Spleen (tissue), 11 donors: ENCODE measurements at regions not wholly inside any gene's neighbourhood (a gene's known extent, or its start where the extent isn't known, plus 50 kb on each side); places are given as distances from the start of the nearest gene placed in this dataset.
"Not testable (repeated sequence)": the region's sequence is repeated elsewhere in the genome, so short reads cannot be mapped to it uniquely, and the experiment has no call there.

ENCODE experiments used
- DNase-seq: peaks from one replicate; pipeline ENCODE4 v3.0.0-alpha.2; 2020
- H3K27ac ChIP-seq, 8 donors: fragments of 200-600 bp; sonication (generic) in 7 of 8; 1 replicate in 4 of 8; 2 replicates in 4 of 8; pipeline versions ENCODE4 v1.5.0 to v1.8.0; 2016 to 2021; ENCODE audit warnings: inconsistent platforms in 4 of 8, mild to moderate bottlenecking in 4 of 8, moderate library complexity in 1 of 8
- H3K27me3 ChIP-seq, 7 donors: fragments of 200-600 bp; sonication (generic) in 6 of 7; replicated peaks in 1 of 7; 1 replicate in 4 of 7; 2 replicates in 3 of 7; pipeline versions ENCODE4 v1.5.0 to v1.8.0; 2016 to 2021; ENCODE audit warnings: inconsistent platforms in 3 of 7, mild to moderate bottlenecking in 1 of 7
- H3K36me3 ChIP-seq, 6 donors: fragments of 200-600 bp; sonication (generic) in 5 of 6; 1 replicate in 4 of 6; 2 replicates in 2 of 6; pipeline versions ENCODE4 v1.5.0 to v1.8.0; 2016 to 2021; ENCODE audit warnings: inconsistent platforms in 2 of 6
- H3K4me1 ChIP-seq, 6 donors: fragments of 200-600 bp; sonication (generic) in 5 of 6; 1 replicate in 3 of 6; 2 replicates in 3 of 6; pipeline versions ENCODE4 v1.5.0 to v1.8.0; 2016 to 2021; ENCODE audit warnings: inconsistent platforms in 3 of 6
- H3K4me3 ChIP-seq, 8 donors: fragments of 200-600 bp; sonication (generic) in 7 of 8; 1 replicate in 4 of 8; 2 replicates in 4 of 8; pipeline versions ENCODE4 v1.5.0 to v1.8.0; 2016 to 2021; ENCODE audit warnings: inconsistent platforms in 4 of 8, mild to moderate bottlenecking in 4 of 8, moderate library complexity in 2 of 8
- H3K9me3 ChIP-seq, 8 donors: fragments of 200-600 bp; sonication (generic) in 7 of 8; 1 replicate in 4 of 8; 2 replicates in 4 of 8; pipeline versions ENCODE4 v1.5.0 to v1.8.0; 2016 to 2021; ENCODE audit warnings: inconsistent platforms in 4 of 8
- WGBS, 5 donors: extraction: QIAGEN DNeasy Blood & Tissue Kit in 3 of 5; methylation state at CpG; one replicate each; pipeline versions ENCODE4 v1.1.5 to v1.1.7; 2013 to 2018; 5-methylcytosine and 5-hydroxymethylcytosine counted together
- intact Hi-C: fragments of 100-400 bp; cut with DNase I; formaldehyde crosslinking; loops from one replicate; pipeline ENCODE4 v1.15.0; 2023; ENCODE audit warnings: low total_unique reads
- microRNA-seq, 3 donors: library from miRNA; unstranded; fragments of <30 nt; microRNA quantifications; one replicate each; pipeline versions ENCODE4 to v1.1.0, GENCODE V29; 2019 to 2020
- small RNA-seq, 4 donors: library from RNA; depleted of rRNA; stranded (forward); fragments of <200 nt; gene quantifications; one replicate each; pipeline ENCODE3, GENCODE V24; 2016
- donor health status: healthy with polysubstance abuse.
- donor health status: DM: no; HTN: no; CAD: no; lungs with moderate emphysema.
- donor health status: DM: no; HTN: no; CAD: no.
- donor health status: Bipolar disorder and iron deficiency.
- donor health status: healthy.
- donor health status: DM: no; HTN: no; CAD: no.
- donor health status: DM: yes; HTN: yes; CAD: no.

GRCh38 chr1:148219229-148219628, 67.1 kb upstream of the NBPF11 start:
- H3K9me3 ChIP-seq, H3K4me1 ChIP-seq, H3K36me3 ChIP-seq, H3K27ac ChIP-seq, H3K27me3 ChIP-seq, DNase-seq, H3K4me3 ChIP-seq, intact Hi-C loops: not testable (repeated sequence)
- no CpG with 5 or more reads among the region's 4 CpGs for WGBS, 5 donors

DNA sequence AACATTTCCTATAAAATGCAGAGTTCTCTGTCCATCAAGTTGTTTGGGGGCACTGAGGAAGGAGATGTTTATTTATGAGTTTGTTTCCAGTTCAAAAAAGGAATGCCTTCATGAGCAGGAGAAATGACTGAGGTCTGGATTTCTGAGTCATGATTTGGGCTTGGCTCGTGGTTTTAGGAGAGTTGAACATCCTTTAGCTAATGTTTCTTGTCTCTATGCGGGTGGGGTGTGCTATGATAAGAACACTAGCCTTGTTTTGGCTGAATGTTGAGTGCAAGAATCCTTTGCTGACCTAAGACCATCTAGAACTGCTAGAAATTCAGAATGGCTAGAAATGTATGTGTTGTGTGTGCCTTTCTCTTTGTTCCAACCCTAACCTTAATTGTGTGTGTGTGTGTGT, 59.1 kb upstream of the NBPF11 start:
- H3K9me3 ChIP-seq, intact Hi-C loops, DNase-seq, H3K4me3 ChIP-seq, H3K4me1 ChIP-seq, H3K27ac ChIP-seq, H3K36me3 ChIP-seq, H3K27me3 ChIP-seq: not testable (repeated sequence)
- WGBS, 5 donors, result no CpG with 5 or more reads among the region's 2 CpGs

- intact Hi-C loops, DNase-seq, H3K9me3 ChIP-seq, H3K4me1 ChIP-seq, H3K36me3 ChIP-seq, H3K27me3 ChIP-seq, H3K27ac ChIP-seq, H3K4me3 ChIP-seq: not testable (repeated sequence)
- no CpG with 5 or more reads among the region's 6 CpGs for whole genome bisulfite sequencing, 5 donors
Observed at GRCh38 chr1:148210624-148211023, 58.5 kb upstream of the NBPF11 start.

- no CpG with 5 or more reads among the region's 4 CpGs for WGBS, 5 donors
- H3K4me3 ChIP-seq, intact Hi-C loops, H3K36me3 ChIP-seq, H3K27ac ChIP-seq, H3K27me3 ChIP-seq, H3K4me1 ChIP-seq, DNase-seq, H3K9me3 ChIP-seq: not testable (repeated sequence)
Observed at GRCh38 chr1:148210166-148210565, 58.1 kb upstream of the NBPF11 start.

- H3K4me1 ChIP-seq, H3K9me3 ChIP-seq, H3K27me3 ChIP-seq, H3K4me3 ChIP-seq, H3K27ac ChIP-seq, DNase-seq, intact Hi-C loops, H3K36me3 ChIP-seq: not testable (repeated sequence)
- WGBS, 5 donors, result no CpG with 5 or more reads among the region's 6 CpGs
Observed at GRCh38 chr1:148202013-148202412, 49.9 kb upstream of the NBPF11 start.

Small RNAs in the stretch of these regions (microRNA-seq; reads per million reads assigned to microRNA genes)
- gene MIR5087 (0 to 0.28 (median 0) reads per million in 3 donors), gene MIR6077 (0 to 0.72 (median 0.28) reads per million in 3 donors)

Small RNAs in the stretch of these regions (small RNA-seq; reads per million reads assigned to genes)
- gene AC239809.1 (0 reads per million in 4 donors), gene MIR6077 (0 reads per million in 4 donors), gene RF00019 (0 reads per million in 4 donors), gene RNU1-120P (0.07 to 0.21 (median 0.10) reads per million in 4 donors), gene RNU1-122P (0 to 0.89 (median 0.32) reads per million in 4 donors), gene RNU1-13P (0.06 to 0.08 (median 0.07) reads per million in 4 donors), gene RNVU1-1 (0.23 to 0.68 (median 0.48) reads per million in 4 donors), gene RNVU1-2 (0 reads per million in 4 donors), gene RNVU1-3 (0 to 0.34 (median 0) reads per million in 4 donors)
